Neural cell (in vitro differentiated cells): ENCODE measurements at regions not wholly inside any gene's neighbourhood (a gene's known extent, or its start where the extent isn't known, plus 50 kb on each side); places are given as distances from the start of the nearest gene placed in this dataset.

Experiments
- H2AFZ ChIP-seq: fragments of 200-600, 300-800 bp; sonication (generic), shearing (Covaris generic); 2 replicates; pipeline ENCODE4 v1.6.0; 2014; ENCODE audit warnings: low read depth, mild to moderate bottlenecking, antibody characterized with exemption, low read length, moderate library complexity
- H3F3A ChIP-seq: fragments of 200-600 bp; shearing (Covaris generic); 2 replicates; pipeline ENCODE4 v1.6.1; 2016; ENCODE audit warnings: mild to moderate bottlenecking, moderate library complexity, mixed read lengths, antibody characterized with exemption, low read length; ENCODE audit not compliant: insufficient read depth, poor library complexity, severe bottlenecking
- H3K27ac ChIP-seq: fragments of 200-600, 300-800 bp; sonication (generic), shearing (Covaris generic); 2 replicates; pipeline ENCODE4 v1.5.1; 2014; ENCODE audit warnings: mild to moderate bottlenecking, low read length, moderate library complexity
- H3K27me3 ChIP-seq: fragments of 300-800, 200-600 bp; sonication (generic), shearing (Covaris generic); 2 replicates; pipeline ENCODE4 v1.6.0; 2014; ENCODE audit warnings: mild to moderate bottlenecking, low read depth, low read length, moderate library complexity; ENCODE audit not compliant: insufficient read depth
- H3K36me3 ChIP-seq: fragments of 300-800, 200-600 bp; sonication (generic), shearing (Covaris generic); 2 replicates; pipeline ENCODE4 v1.5.1; 2014; ENCODE audit warnings: mild to moderate bottlenecking, antibody characterized with exemption, low read length, moderate library complexity; ENCODE audit not compliant: insufficient read depth
- H3K4me2 ChIP-seq: fragments of 300-800, 200-600 bp; sonication (generic), shearing (Covaris generic); 2 replicates; pipeline ENCODE4 v1.6.0; 2014; ENCODE audit warnings: mild to moderate bottlenecking, low read length
- H3K4me3 ChIP-seq: fragments of 300-800, 200-600 bp; sonication (generic), shearing (Covaris generic); 2 replicates; pipeline ENCODE4 v1.5.1; 2014; ENCODE audit warnings: mild to moderate bottlenecking, low read length, moderate library complexity
- H3K79me2 ChIP-seq: fragments of 200-600 bp; shearing (Covaris generic); replicated peaks from 2 replicates; pipeline ENCODE4 v1.6.0; 2014; ENCODE audit warnings: mild to moderate bottlenecking, low read length, moderate library complexity; ENCODE audit not compliant: insufficient read depth
- H3K9ac ChIP-seq: fragments of 300-800, 200-600 bp; sonication (generic), shearing (Covaris generic); 2 replicates; pipeline ENCODE4 v1.6.1; 2016; ENCODE audit warnings: mild to moderate bottlenecking, low read length, mixed read lengths
- H3K9me2 ChIP-seq: fragments of 200-600 bp; shearing (Covaris generic); 2 replicates; pipeline ENCODE4 v1.6.1; 2016; ENCODE audit warnings: mild to moderate bottlenecking, low read length, mixed read lengths; ENCODE audit not compliant: insufficient read depth
- H3K9me3 ChIP-seq: fragments of 200-600, 300-800 bp; sonication (generic), shearing (Covaris generic); 2 replicates; pipeline ENCODE4 v1.6.1; 2016; ENCODE audit warnings: mild to moderate bottlenecking, mixed run types, low read length, moderate library complexity, mixed read lengths
- H4K20me1 ChIP-seq: fragments of 200-600 bp; shearing (Covaris generic); 2 replicates; pipeline ENCODE4 v1.6.1; 2016; ENCODE audit warnings: mild to moderate bottlenecking, mixed run types; ENCODE audit not compliant: insufficient read depth
- EP300 ChIP-seq: fragments of 450-650 bp; conservative IDR thresholded peaks from 2 replicates; pipeline ENCODE4 v1.6.1; 2014; ENCODE audit warnings: antibody characterized with exemption, mild to moderate bottlenecking, moderate library complexity; ENCODE audit not compliant: poor library complexity, severe bottlenecking
- EZH2 ChIP-seq: fragments of 200-600, 300-800 bp; shearing (Covaris generic), sonication (generic); IDR thresholded peaks from 2 replicates; pipeline ENCODE4 v1.6.1; 2014; ENCODE audit warnings: antibody characterized with exemption, low read length, borderline replicate concordance, mild to moderate bottlenecking; ENCODE audit not compliant: insufficient read depth, poor library complexity, severe bottlenecking
- MXI1 ChIP-seq: fragments of 450-650 bp; conservative IDR thresholded peaks from 2 replicates; pipeline ENCODE4 v1.6.1; 2014; ENCODE audit warnings: antibody characterized with exemption, mild to moderate bottlenecking; ENCODE audit not compliant: poor library complexity, severe bottlenecking
- POLR2AphosphoS5 ChIP-seq: IDR thresholded peaks from 2 replicates; pipeline ENCODE4 v1.6.1; 2012
- REST ChIP-seq: IDR thresholded peaks from 2 replicates; pipeline ENCODE4 v1.6.1; 2012; ENCODE audit warnings: borderline replicate concordance
- TAF1 ChIP-seq: IDR thresholded peaks from 2 replicates; pipeline ENCODE4 v1.6.1; 2012; ENCODE audit warnings: low read depth

GRCh38 chr12:3438401-3438800 lies 52.6 kb upstream of the PRMT8 start:
- Histone ChIP-seq H3K4me2 (no peak overlapping the region), H4K20me1 (no peaks in the 10 kb centered on the region), H3K4me3 (no peak overlapping the region), H3F3A (no peaks in the 10 kb centered on the region), H3K27me3 (no peaks in the 10 kb centered on the region), H3K9me2 (no peaks in the 10 kb centered on the region), H3K27ac (no peak overlapping the region), H3K9ac (no peak overlapping the region), H3K9me3 (no peaks in the 10 kb centered on the region), H3K79me2 (no peaks in the 10 kb centered on the region), H3K36me3 (no peaks in the 10 kb centered on the region), H2AFZ (no peak overlapping the region)
- TF ChIP-seq EZH2 (no peak), TAF1 (no peak), REST (no peak), MXI1 (no peak), POLR2AphosphoS5 (no peak), EP300 (no peak)
